SU-DHL-6 (cell line): ENCODE measurements at regions not wholly inside any gene's neighbourhood (a gene's known extent, or its start where the extent isn't known, plus 50 kb on each side); places are given as distances from the start of the nearest gene placed in this dataset.

Experiments used
- H2AFZ ChIP-seq: fragments of 200-600 bp; sonication (generic); 2 replicates; pipeline ENCODE4 v1.6.1; 2014; ENCODE audit warnings: low read depth, mild to moderate bottlenecking, moderate library complexity, mixed read lengths, antibody characterized with exemption, low read length; ENCODE audit not compliant: severe bottlenecking
- H3F3A ChIP-seq: fragments of 200-600 bp; shearing (Covaris generic); 2 replicates; pipeline ENCODE4 v1.6.0; 2016; ENCODE audit warnings: antibody characterized with exemption, mild to moderate bottlenecking; ENCODE audit not compliant: insufficient read depth
- H3K27ac ChIP-seq: fragments of 200-600 bp; sonication (generic); 2 replicates; pipeline ENCODE4 v1.5.1; 2016; ENCODE audit warnings: low read depth, mild to moderate bottlenecking, low read length, moderate library complexity, mixed read lengths
- H3K27me3 ChIP-seq: fragments of 200-600 bp; sonication (generic), shearing (Covaris generic); 2 replicates; pipeline ENCODE4 v1.6.0; 2014; ENCODE audit warnings: mild to moderate bottlenecking, low read length
- H3K36me3 ChIP-seq: fragments of 200-600 bp; sonication (generic); 2 replicates; pipeline ENCODE4 v1.6.1; 2014; ENCODE audit warnings: mild to moderate bottlenecking, low read length, mixed read lengths
- H3K4me2 ChIP-seq: fragments of 300-600, 200-600 bp; shearing (Covaris generic), sonication (generic); 2 replicates; pipeline ENCODE4 v1.6.0; 2014; ENCODE audit warnings: low read length, low read depth, mild to moderate bottlenecking; ENCODE audit not compliant: poor library complexity, severe bottlenecking
- H3K4me3 ChIP-seq: fragments of 200-600 bp; sonication (generic); 2 replicates; pipeline ENCODE4 v1.5.1; 2014; ENCODE audit warnings: antibody characterized with exemption, low read length, mild to moderate bottlenecking, mixed read lengths; ENCODE audit not compliant: insufficient read depth, poor library complexity, severe bottlenecking
- H3K79me2 ChIP-seq: fragments of 200-600 bp; sonication (generic); 2 replicates; pipeline ENCODE4 v1.6.1; 2014; ENCODE audit warnings: mild to moderate bottlenecking, low read length, moderate library complexity; ENCODE audit not compliant: insufficient read depth
- H3K9ac ChIP-seq: fragments of 200-600 bp; sonication (generic); 2 replicates; pipeline ENCODE4 v1.7.0; 2014; ENCODE audit warnings: mild to moderate bottlenecking, low read length
- H3K9me2 ChIP-seq: fragments of 200-600 bp; sonication (generic); replicated peaks from 2 replicates; pipeline ENCODE4 v1.6.1; 2014; ENCODE audit warnings: low read length; ENCODE audit not compliant: insufficient read depth
- H3K9me3 ChIP-seq: fragments of 200-600 bp; sonication (generic); 2 replicates; pipeline ENCODE4 v1.6.1; 2014; ENCODE audit warnings: low read length, mixed read lengths; ENCODE audit not compliant: insufficient read depth
- H4K20me1 ChIP-seq: fragments of 200-600 bp; sonication (generic); 2 replicates; pipeline ENCODE4 v1.6.1; 2014; ENCODE audit warnings: low read depth, mild to moderate bottlenecking, antibody characterized with exemption, low read length, moderate library complexity, mixed read lengths
- EZH2phosphoT487 ChIP-seq: fragments of 200-600 bp; sonication (generic), shearing (Covaris generic); conservative IDR thresholded peaks from 2 replicates; pipeline ENCODE4 v1.6.1; 2018; ENCODE audit warnings: mild to moderate bottlenecking, antibody characterized with exemption, low read length, moderate library complexity, mixed read lengths
- TF ChIP-seq, protein P1 (sequence below): fragments of 200-600 bp; sonication (generic); IDR thresholded peaks from one replicate; pipeline ENCODE4 v1.5.1; 2017; ENCODE audit warnings: antibody characterized with exemption, mild to moderate bottlenecking, low read length, moderate library complexity; ENCODE audit not compliant: insufficient read depth, poor library complexity, severe bottlenecking

DNA sequence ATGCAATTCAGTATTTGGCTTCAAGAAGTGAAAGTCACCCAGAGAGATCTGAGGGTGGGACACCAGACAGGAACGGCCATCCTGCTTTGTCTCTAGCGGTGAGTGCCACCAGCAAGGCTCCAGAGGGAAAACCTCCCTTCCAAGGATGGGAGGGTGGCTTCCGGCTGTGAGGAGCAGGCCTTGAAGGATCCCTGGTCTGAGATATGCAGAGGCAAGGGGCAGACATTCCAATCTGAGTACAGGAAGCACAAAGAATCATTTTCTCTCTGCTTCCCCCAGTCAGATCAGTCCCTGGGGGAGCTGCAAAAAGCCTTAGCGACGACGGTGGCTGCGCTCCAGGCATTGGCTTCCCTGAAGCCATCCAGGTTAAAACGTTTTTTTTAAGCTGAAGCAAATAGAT lies 167.4 kb downstream of the TEX36 start:
- no peaks in the 10 kb centered on the region for H3K9me2 ChIP-seq
- no peak overlapping the region for H3K9ac ChIP-seq
- H3F3A ChIP-seq: no peaks in the 10 kb centered on the region
- no peaks in the 10 kb centered on the region for H3K79me2 ChIP-seq
- H4K20me1 ChIP-seq: no peaks in the 10 kb centered on the region
- H3K27me3 ChIP-seq: no peaks in the 10 kb centered on the region
- no peak overlapping the region for H2AFZ ChIP-seq
- H3K9me3 ChIP-seq: no peaks in the 10 kb centered on the region
- no peak for TF ChIP-seq EZH2phosphoT487
- TF ChIP-seq, protein P1, sequence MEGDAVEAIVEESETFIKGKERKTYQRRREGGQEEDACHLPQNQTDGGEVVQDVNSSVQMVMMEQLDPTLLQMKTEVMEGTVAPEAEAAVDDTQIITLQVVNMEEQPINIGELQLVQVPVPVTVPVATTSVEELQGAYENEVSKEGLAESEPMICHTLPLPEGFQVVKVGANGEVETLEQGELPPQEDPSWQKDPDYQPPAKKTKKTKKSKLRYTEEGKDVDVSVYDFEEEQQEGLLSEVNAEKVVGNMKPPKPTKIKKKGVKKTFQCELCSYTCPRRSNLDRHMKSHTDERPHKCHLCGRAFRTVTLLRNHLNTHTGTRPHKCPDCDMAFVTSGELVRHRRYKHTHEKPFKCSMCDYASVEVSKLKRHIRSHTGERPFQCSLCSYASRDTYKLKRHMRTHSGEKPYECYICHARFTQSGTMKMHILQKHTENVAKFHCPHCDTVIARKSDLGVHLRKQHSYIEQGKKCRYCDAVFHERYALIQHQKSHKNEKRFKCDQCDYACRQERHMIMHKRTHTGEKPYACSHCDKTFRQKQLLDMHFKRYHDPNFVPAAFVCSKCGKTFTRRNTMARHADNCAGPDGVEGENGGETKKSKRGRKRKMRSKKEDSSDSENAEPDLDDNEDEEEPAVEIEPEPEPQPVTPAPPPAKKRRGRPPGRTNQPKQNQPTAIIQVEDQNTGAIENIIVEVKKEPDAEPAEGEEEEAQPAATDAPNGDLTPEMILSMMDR: no peak
- no peaks in the 10 kb centered on the region for H3K36me3 ChIP-seq
- no peak overlapping the region for H3K4me3 ChIP-seq
- no peak overlapping the region for H3K4me2 ChIP-seq
- H3K27ac ChIP-seq: no peak overlapping the region

DNA sequence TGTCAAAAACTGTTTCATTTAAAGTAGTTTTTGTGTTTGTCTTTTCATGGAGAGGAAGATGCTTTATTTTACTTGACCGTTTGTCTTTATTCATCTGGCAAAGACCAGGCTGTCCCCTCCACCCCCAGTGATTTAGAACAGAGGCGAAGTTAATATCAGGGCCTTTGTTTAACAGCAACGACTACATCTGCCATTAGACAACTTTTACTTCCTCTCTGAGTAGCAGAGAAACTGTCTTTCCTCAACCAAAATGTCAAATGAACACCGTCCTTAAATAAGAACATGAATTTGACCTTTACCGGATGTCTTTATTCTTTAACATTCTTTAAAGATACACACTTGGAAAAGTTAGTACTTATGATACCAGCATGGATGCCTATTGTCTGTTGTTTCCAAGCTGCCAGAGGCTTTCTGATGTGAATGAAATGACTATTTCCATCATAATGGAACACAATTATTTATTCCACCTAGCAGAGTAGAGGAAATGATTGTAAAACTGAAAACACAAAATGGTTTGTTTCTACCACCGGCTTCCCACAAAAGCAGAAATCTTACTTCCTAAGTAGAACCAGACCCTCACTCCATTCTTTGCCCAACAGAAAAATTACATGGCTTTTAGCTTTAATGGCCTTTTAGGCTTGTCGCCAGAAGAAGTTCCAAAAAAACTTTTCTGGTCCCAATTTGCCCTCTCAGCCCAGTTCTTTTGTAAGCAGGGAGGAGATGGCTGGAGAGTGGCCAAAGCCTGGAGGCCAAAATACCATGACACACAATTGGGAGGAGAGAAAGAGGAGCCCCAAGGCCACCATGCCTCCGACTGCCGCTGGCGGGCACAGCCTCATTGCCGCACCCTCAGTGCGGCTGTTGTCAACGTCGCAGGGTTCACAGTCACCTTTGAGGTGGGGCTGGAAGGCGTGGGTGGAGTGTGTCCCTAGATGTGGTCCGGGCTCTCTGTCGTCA lies 168.5 kb downstream of the TEX36 start:
- no peak overlapping the region for H2AFZ ChIP-seq
- TF ChIP-seq EZH2phosphoT487: no peak
- TF ChIP-seq, protein P1: no peak

DNA sequence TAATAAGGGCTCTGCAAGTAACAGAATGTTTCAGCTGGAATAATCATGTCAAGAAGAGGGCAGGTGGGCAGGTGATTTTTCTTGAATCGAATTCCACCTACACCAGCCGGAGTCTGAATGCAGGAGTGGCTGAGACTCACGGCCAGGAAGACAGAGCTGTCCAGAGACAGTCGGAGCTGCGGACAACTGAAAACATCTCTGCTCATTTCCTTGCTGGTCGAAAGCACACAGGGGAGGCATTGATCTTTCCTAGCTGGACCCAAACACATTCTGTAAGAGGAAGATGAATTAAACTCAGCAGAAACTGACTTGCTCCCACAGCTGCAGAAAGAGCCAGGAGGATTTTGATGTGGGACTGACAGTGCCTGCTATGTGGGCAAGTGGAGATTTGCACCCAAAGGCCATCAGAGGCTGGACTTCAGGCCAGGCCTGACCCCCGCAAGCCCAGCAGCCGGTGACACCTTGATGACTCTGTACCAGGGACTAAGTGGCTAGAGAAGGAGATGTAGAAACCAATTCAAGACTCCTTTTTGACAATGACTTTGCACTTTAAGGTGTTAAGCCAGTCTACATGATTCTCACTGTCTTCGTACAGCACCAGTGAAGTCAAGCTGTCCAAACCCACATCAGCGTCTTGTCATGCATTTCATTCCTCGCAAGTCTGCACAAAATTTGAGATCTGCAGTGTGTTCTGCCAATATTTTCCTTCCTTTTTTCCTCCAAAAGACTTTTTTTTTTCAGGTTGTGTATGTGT lies 169.4 kb downstream of the TEX36 start:
- no peaks in the 10 kb centered on the region for H3K9me2 ChIP-seq
- no peak overlapping the region for H3K4me3 ChIP-seq
- TF ChIP-seq, protein P1: no peak
- no peak for TF ChIP-seq EZH2phosphoT487
- no peak overlapping the region for H2AFZ ChIP-seq
- H3K27me3 ChIP-seq: no peaks in the 10 kb centered on the region
- H3K79me2 ChIP-seq: no peaks in the 10 kb centered on the region
- H3F3A ChIP-seq: no peaks in the 10 kb centered on the region
- H3K4me2 ChIP-seq: no peak overlapping the region
- no peaks in the 10 kb centered on the region for H3K9me3 ChIP-seq
- no peaks in the 10 kb centered on the region for H4K20me1 ChIP-seq
- H3K27ac ChIP-seq: no peak overlapping the region
- H3K9ac ChIP-seq: no peak overlapping the region
- no peaks in the 10 kb centered on the region for H3K36me3 ChIP-seq

More for the DNA sequence above, 168.5 kb downstream of the TEX36 start:
- H3K36me3 ChIP-seq: no peaks in the 10 kb centered on the region
- no peaks in the 10 kb centered on the region for H3K79me2 ChIP-seq
- H3K4me3 ChIP-seq: no peak overlapping the region
- H3K27ac ChIP-seq: no peak overlapping the region
- no peaks in the 10 kb centered on the region for H4K20me1 ChIP-seq
- H3K9ac ChIP-seq: no peak overlapping the region
- no peak overlapping the region for H3K4me2 ChIP-seq
- H3F3A ChIP-seq: no peaks in the 10 kb centered on the region
- no peaks in the 10 kb centered on the region for H3K27me3 ChIP-seq
- no peaks in the 10 kb centered on the region for H3K9me2 ChIP-seq
- H3K9me3 ChIP-seq: no peaks in the 10 kb centered on the region
